PC-9 (cell line): ENCODE measurements at regions not wholly inside any gene's neighbourhood (a gene's known extent, or its start where the extent isn't known, plus 50 kb on each side); places are given as distances from the start of the nearest gene placed in this dataset.

Experiments used
- BruUV-seq: library from RNA; stranded (reverse); fragments of 400-500 nt; replicated peaks from 2 replicates; lab custom pipeline; 2021; lab: Mats Ljungman, UMichigan
- CTCF ChIA-PET: fragments of 300-600 bp; sonication (Branson Sonifier 250); formaldehyde crosslinking; loops from one replicate; lab custom pipeline; 2022; ENCODE audit warnings: antibody characterized with exemption; lab: Charles Lee
- POLR2A ChIA-PET: fragments of 300-600 bp; sonication (Branson Sonifier 250); formaldehyde crosslinking; loops from one replicate; lab custom pipeline; 2022; ENCODE audit warnings: antibody characterized with exemption; ENCODE audit not compliant: unreplicated experiment; lab: Charles Lee
- DNase-seq, 2 experiments: peaks; one replicate each; pipeline versions ENCODE4 v3.0.0 to v3.0.0-alpha.2; 2015 to 2022; ENCODE audit warnings: mixed read lengths in 1 of 2
- H2AFZ ChIP-seq: fragments of 200-600 bp; sonication (generic); 2 replicates; pipeline ENCODE4 v1.8.1; 2017; ENCODE audit warnings: antibody characterized with exemption
- H3F3A ChIP-seq: fragments of 200-600 bp; sonication (generic); 2 replicates; pipeline ENCODE4 v1.8.1; 2017; ENCODE audit warnings: antibody characterized with exemption, mild to moderate bottlenecking, low read depth; ENCODE audit not compliant: insufficient read depth
- H3K27ac ChIP-seq: fragments of 200-600 bp; sonication (generic); 2 replicates; pipeline ENCODE4 v1.6.1; 2016; ENCODE audit warnings: mixed run types
- H3K27me3 ChIP-seq: fragments of 200-600 bp; sonication (generic); 2 replicates; pipeline ENCODE4 v1.6.1; 2016; ENCODE audit warnings: low read depth, mixed run types; ENCODE audit not compliant: insufficient read depth
- H3K36me3 ChIP-seq: fragments of 200-600 bp; sonication (generic); 2 replicates; pipeline ENCODE4 v1.6.1; 2016; ENCODE audit warnings: low read depth, mixed run types
- H3K4me1 ChIP-seq: fragments of 200-600 bp; sonication (generic); replicated peaks from 2 replicates; pipeline ENCODE4 v1.6.1; 2016; ENCODE audit warnings: mixed run types; ENCODE audit not compliant: insufficient read depth
- H3K4me2 ChIP-seq: fragments of 200-600 bp; sonication (generic); 2 replicates; pipeline ENCODE4 v1.6.1; 2017; ENCODE audit warnings: mixed run types
- H3K4me3 ChIP-seq: fragments of 200-600 bp; sonication (generic); 2 replicates; pipeline ENCODE4 v1.6.1; 2016; ENCODE audit warnings: mixed run types
- H3K79me2 ChIP-seq: fragments of 200-600 bp; sonication (generic); 2 replicates; pipeline ENCODE4 v1.6.1; 2017; ENCODE audit warnings: low read depth, mixed run types
- H3K9me2 ChIP-seq: fragments of 200-600 bp; sonication (generic); 2 replicates; pipeline ENCODE4 v1.8.1; 2017; ENCODE audit warnings: mild to moderate bottlenecking; ENCODE audit not compliant: insufficient read depth
- H3K9me3 ChIP-seq: fragments of 200-600 bp; sonication (generic); 2 replicates; pipeline ENCODE4 v1.8.1; 2016; ENCODE audit warnings: low read depth; ENCODE audit not compliant: insufficient read depth
- H4K20me1 ChIP-seq: fragments of 200-600 bp; sonication (generic); 2 replicates; pipeline ENCODE4 v1.8.1; 2017; ENCODE audit not compliant: insufficient read depth
- EZH2 ChIP-seq: fragments of 200-600 bp; sonication (generic); IDR thresholded peaks from 2 replicates; pipeline ENCODE4 v1.8.0; 2017; ENCODE audit warnings: antibody characterized with exemption, low read depth
- intact Hi-C: fragments of 100-400 bp; cut with micrococcal nuclease; formaldehyde crosslinking; loops from one replicate; pipeline ENCODE4 v1.10.0; 2022; ENCODE audit not compliant: unreplicated experiment
- TF ChIP-seq, protein P1 (sequence below): fragments of 200-600 bp; sonication (generic); conservative IDR thresholded peaks from 2 replicates; pipeline ENCODE4 v1.6.1; 2017; ENCODE audit warnings: mixed run types, antibody characterized with exemption, mild to moderate bottlenecking, moderate library complexity

DNA sequence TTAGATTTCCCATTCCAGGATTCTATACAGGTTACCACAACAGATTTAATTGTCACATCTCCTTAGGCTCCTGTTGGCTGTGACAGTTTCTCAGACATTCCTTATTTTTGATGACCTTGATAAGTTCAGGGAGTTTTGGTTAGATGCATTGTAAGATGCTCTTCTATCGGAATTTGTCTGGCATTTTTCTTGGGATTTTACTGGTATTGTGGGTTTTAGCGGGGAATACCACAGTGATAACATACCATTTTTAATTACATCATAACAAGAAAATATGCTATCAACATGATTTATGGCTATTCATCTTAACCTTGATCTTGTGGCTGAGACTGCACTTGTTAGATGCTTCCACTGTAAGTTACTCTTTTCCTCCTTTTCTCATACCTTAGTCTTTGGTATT is 217.5 kb upstream of the PPFIA2 start:
- Histone ChIP-seq H3K36me3 (no peaks in the 10 kb centered on the region), H3K4me1 (no peaks in the 10 kb centered on the region), H3K4me2 (no peak overlapping the region), H3K27me3 (no peaks in the 10 kb centered on the region), H3K27ac (no peak overlapping the region), H2AFZ (no peak overlapping the region), H3K9me3 (no peaks in the 10 kb centered on the region), H4K20me1 (no peaks in the 10 kb centered on the region), H3F3A (no peaks in the 10 kb centered on the region), H3K79me2 (no peaks in the 10 kb centered on the region), H3K9me2 (no peaks in the 10 kb centered on the region), H3K4me3 (no peak overlapping the region)
- no peak for TF ChIP-seq EZH2
- TF ChIP-seq, protein P1, sequence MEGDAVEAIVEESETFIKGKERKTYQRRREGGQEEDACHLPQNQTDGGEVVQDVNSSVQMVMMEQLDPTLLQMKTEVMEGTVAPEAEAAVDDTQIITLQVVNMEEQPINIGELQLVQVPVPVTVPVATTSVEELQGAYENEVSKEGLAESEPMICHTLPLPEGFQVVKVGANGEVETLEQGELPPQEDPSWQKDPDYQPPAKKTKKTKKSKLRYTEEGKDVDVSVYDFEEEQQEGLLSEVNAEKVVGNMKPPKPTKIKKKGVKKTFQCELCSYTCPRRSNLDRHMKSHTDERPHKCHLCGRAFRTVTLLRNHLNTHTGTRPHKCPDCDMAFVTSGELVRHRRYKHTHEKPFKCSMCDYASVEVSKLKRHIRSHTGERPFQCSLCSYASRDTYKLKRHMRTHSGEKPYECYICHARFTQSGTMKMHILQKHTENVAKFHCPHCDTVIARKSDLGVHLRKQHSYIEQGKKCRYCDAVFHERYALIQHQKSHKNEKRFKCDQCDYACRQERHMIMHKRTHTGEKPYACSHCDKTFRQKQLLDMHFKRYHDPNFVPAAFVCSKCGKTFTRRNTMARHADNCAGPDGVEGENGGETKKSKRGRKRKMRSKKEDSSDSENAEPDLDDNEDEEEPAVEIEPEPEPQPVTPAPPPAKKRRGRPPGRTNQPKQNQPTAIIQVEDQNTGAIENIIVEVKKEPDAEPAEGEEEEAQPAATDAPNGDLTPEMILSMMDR = no peak
- intact Hi-C loops = no loop called here
- DNase-seq = no peak
- no TSS peak for BruUV-seq
- ChIA-PET CTCF (no interaction called here), POLR2A (no interaction called here)

DNA sequence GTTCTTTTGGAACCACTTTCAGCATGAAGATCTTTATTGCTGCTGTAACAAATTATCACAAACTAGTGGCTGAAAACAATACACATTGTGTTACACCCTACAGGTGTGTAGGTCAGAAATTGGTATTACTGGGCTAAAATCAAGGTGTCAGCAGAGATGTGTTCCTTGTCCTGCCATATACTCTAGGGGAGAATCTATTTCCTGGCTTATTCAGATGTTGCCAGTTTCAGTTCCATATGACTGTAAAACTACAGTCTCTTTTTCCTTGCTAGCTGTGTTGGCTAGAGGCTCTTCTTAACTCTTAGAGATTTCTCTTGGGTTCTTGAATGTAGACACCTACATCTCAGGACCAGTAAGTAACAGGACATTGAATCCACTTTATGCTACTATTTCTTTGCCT is 215.6 kb upstream of the PPFIA2 start:
- no peak overlapping the region for H2AFZ ChIP-seq
- no peaks in the 10 kb centered on the region for H3K27me3 ChIP-seq
- no peaks in the 10 kb centered on the region for H3K79me2 ChIP-seq
- intact Hi-C loops = no loop called here
- no peaks in the 10 kb centered on the region for H3F3A ChIP-seq
- POLR2A ChIA-PET = no interaction called here
- no TSS peak for BruUV-seq
- no peak for DNase-seq
- H3K9me3 ChIP-seq = no peaks in the 10 kb centered on the region
- no peak overlapping the region for H3K4me3 ChIP-seq
- no peak for TF ChIP-seq EZH2
- H3K4me1 ChIP-seq = no peaks in the 10 kb centered on the region
- no peak overlapping the region for H3K27ac ChIP-seq
- CTCF ChIA-PET = no interaction called here
- H3K36me3 ChIP-seq = no peaks in the 10 kb centered on the region
- no peaks in the 10 kb centered on the region for H4K20me1 ChIP-seq
- H3K9me2 ChIP-seq = no peaks in the 10 kb centered on the region
- H3K4me2 ChIP-seq = no peak overlapping the region

DNA sequence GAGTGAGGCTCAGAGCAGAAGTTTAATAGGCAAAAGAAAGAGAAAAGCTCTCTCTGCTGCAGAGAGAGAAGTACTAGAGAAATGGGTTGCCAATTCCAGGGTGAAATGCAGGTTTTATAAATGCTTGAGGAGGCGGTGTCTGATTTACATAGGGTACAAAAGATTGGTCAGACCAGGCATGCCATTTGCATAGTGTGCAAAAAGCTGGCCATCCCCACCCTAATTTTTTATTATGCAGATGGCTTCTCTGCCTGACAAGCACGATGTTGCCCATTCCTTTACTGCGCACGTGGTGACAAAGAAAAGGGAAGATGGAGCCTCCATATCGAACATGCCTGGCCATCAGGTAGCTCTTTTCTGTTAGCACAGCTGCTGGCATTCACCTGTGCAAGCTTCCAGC is 209.3 kb upstream of the PPFIA2 start:
- no peaks in the 10 kb centered on the region for H3K9me3 ChIP-seq
- no peaks in the 10 kb centered on the region for H3K79me2 ChIP-seq
- POLR2A ChIA-PET = no interaction called here
- H3K27ac ChIP-seq = no peak overlapping the region
- H4K20me1 ChIP-seq = no peaks in the 10 kb centered on the region
- H2AFZ ChIP-seq = no peak overlapping the region
- H3F3A ChIP-seq = no peaks in the 10 kb centered on the region
- no peaks in the 10 kb centered on the region for H3K4me1 ChIP-seq
- no peak for TF ChIP-seq EZH2
- TF ChIP-seq, protein P1 = no peak
- intact Hi-C loops = no loop called here
- no peak overlapping the region for H3K4me2 ChIP-seq
- H3K36me3 ChIP-seq = no peaks in the 10 kb centered on the region
- CTCF ChIA-PET = no interaction called here
- no peaks in the 10 kb centered on the region for H3K27me3 ChIP-seq
- no peak overlapping the region for H3K4me3 ChIP-seq
- DNase-seq = no peak
- H3K9me2 ChIP-seq = no peaks in the 10 kb centered on the region
- BruUV-seq = no TSS peak

DNA sequence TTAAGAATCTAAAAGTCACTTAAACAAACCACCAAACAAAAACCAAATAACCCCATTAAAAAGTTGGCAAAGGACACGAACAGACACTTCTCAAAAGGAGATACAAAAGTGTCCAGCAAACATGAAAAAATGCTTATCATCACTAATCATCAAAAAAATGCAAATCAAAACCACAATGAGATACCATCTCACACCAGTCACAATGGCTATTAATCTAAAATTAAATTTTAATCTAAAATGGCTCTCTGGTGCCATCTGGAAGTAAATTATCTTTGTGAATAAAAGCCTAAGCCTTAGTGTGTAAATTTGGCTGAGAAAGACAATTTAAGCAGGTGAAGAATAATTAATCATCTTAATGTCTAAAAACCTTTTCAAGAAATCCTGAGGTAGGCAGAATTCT is 204.5 kb upstream of the PPFIA2 start:
- TF ChIP-seq, protein P1 = no peak
- no peak for TF ChIP-seq EZH2
- no peaks in the 10 kb centered on the region for H3F3A ChIP-seq
- H3K27me3 ChIP-seq = no peaks in the 10 kb centered on the region
- H3K9me2 ChIP-seq = no peaks in the 10 kb centered on the region
- no peak overlapping the region for H3K4me3 ChIP-seq
- no peaks in the 10 kb centered on the region for H3K36me3 ChIP-seq
- CTCF ChIA-PET = no interaction called here
- no peaks in the 10 kb centered on the region for H3K79me2 ChIP-seq
- H3K4me2 ChIP-seq = no peak overlapping the region
- no peak overlapping the region for H2AFZ ChIP-seq
- no peaks in the 10 kb centered on the region for H4K20me1 ChIP-seq
- BruUV-seq = no TSS peak
- POLR2A ChIA-PET = no interaction called here
- DNase-seq = no peak
- H3K27ac ChIP-seq = no peak overlapping the region
- intact Hi-C loops = no loop called here
- H3K4me1 ChIP-seq = no peaks in the 10 kb centered on the region
- H3K9me3 ChIP-seq = no peaks in the 10 kb centered on the region
